ENCODE measurements at regions not wholly inside any gene's neighbourhood (a gene's known extent, or its start where the extent isn't known, plus 50 kb on each side); places are given as distances from the start of the nearest gene placed in this dataset.

- Mint-ChIP-seq H3K9me3 (no peaks in the 10 kb centered on the region), H3K36me3 (ENCODE audit: low read depth) (no peaks in the 10 kb centered on the region), H3K4me3 (no peak overlapping the region), H3K27me3 (no peaks in the 10 kb centered on the region), H3K4me1 (ENCODE audit: low read depth) (no peaks in the 10 kb centered on the region), H3K27ac (no peak overlapping the region)
- ChIA-PET CTCF (no interaction called here), POLR2A (no interaction called here)
- Histone ChIP-seq H3K9me3 (ENCODE audit: control insufficient read depth in 1 of 2, insufficient read depth in 1 of 2, low read length in 2 of 2) (no peaks in the 10 kb centered on the region), H3K4me1 (ENCODE audit: insufficient read depth, low read length) (no peaks in the 10 kb centered on the region), H3K36me3 (ENCODE audit: insufficient read depth, low read length) (no peaks in the 10 kb centered on the region), H3K27me3 (ENCODE audit: control insufficient read depth in 1 of 2, insufficient read depth in 2 of 2, low read length in 2 of 2) (no peaks in the 10 kb centered on the region), H3K27ac (ENCODE audit: low read depth in 1 of 2, low read length in 2 of 2) (no peak overlapping the region), H3K4me3 (ENCODE audit: low read length) (no peak overlapping the region)
- TF ChIP-seq CTCF (IDR thresholded peaks at IDR 0.05): no peak
- intact Hi-C loops (cut with DNase I, micrococcal nuclease): no loop called here
- DNase-seq (no peak), ATAC-seq (ENCODE audit: poor library complexity) (no peak)
Observed at GRCh38 chr5:33372721-33373472, 67.9 kb upstream of the TARS1 start.

GRCh38 chr5:33375900-33376299 lies 64.9 kb upstream of the TARS1 start:
- no peak overlapping the region for H3K27ac Mint-ChIP-seq
- no peaks in the 10 kb centered on the region for H3K27me3 Mint-ChIP-seq

GRCh38 chr5:33379757-33380156 lies 61.0 kb upstream of the TARS1 start:
- no peaks in the 10 kb centered on the region for H3K36me3 ChIP-seq (ENCODE audit: insufficient read depth, low read length)
- no peak overlapping the region for H3K4me3 ChIP-seq (ENCODE audit: low read length)
- no peak for ATAC-seq (ENCODE audit: poor library complexity)
- no peak overlapping the region for H3K27ac ChIP-seq (ENCODE audit: low read depth in 1 of 2, low read length in 2 of 2)
- TF ChIP-seq CTCF (IDR thresholded peaks at IDR 0.05): no peak
- peak in 2 of 14 experiments; percentile 2 to 8 for DNase-seq
- H3K27ac Mint-ChIP-seq: no peak overlapping the region
- H3K4me1 ChIP-seq (ENCODE audit: insufficient read depth, low read length): no peaks in the 10 kb centered on the region
- H3K9me3 ChIP-seq (ENCODE audit: control insufficient read depth in 1 of 2, insufficient read depth in 1 of 2, low read length in 2 of 2): no peaks in the 10 kb centered on the region
- no peak overlapping the region for H3K4me3 Mint-ChIP-seq
- H3K27me3 ChIP-seq (ENCODE audit: control insufficient read depth in 1 of 2, insufficient read depth in 2 of 2, low read length in 2 of 2): no peaks in the 10 kb centered on the region
- no peaks in the 10 kb centered on the region for H3K4me1 Mint-ChIP-seq (ENCODE audit: low read depth)
- ChIA-PET CTCF (no interaction called here), POLR2A (no interaction called here)
- intact Hi-C loops (cut with DNase I, micrococcal nuclease): no loop called here
- H3K27me3 Mint-ChIP-seq: peaks cover 10% of the 10 kb centered on the region
- no peaks in the 10 kb centered on the region for H3K36me3 Mint-ChIP-seq (ENCODE audit: low read depth)
- peaks cover 4% of the 10 kb centered on the region for H3K9me3 Mint-ChIP-seq

More at GRCh38 chr5:33375900-33376299, 64.9 kb upstream of the TARS1 start:
- ATAC-seq (ENCODE audit: poor library complexity) (no peak), DNase-seq (no peak)
- no peaks in the 10 kb centered on the region for H3K4me1 ChIP-seq (ENCODE audit: insufficient read depth, low read length)
- Mint-ChIP-seq H3K4me1 (ENCODE audit: low read depth) (no peaks in the 10 kb centered on the region), H3K36me3 (ENCODE audit: low read depth) (no peaks in the 10 kb centered on the region), H3K9me3 (no peaks in the 10 kb centered on the region), H3K4me3 (no peak overlapping the region)
- POLR2A ChIA-PET: no interaction called here
- H3K9me3 ChIP-seq (ENCODE audit: control insufficient read depth in 1 of 2, insufficient read depth in 1 of 2, low read length in 2 of 2): no peaks in the 10 kb centered on the region
- no peak overlapping the region for H3K27ac ChIP-seq (ENCODE audit: low read depth in 1 of 2, low read length in 2 of 2)
- TF ChIP-seq CTCF (IDR thresholded peaks at IDR 0.05): no peak
- no peak overlapping the region for H3K4me3 ChIP-seq (ENCODE audit: low read length)
- H3K36me3 ChIP-seq (ENCODE audit: insufficient read depth, low read length): no peaks in the 10 kb centered on the region
- CTCF ChIA-PET: no interaction called here
- no peaks in the 10 kb centered on the region for H3K27me3 ChIP-seq (ENCODE audit: control insufficient read depth in 1 of 2, insufficient read depth in 2 of 2, low read length in 2 of 2)
- intact Hi-C loops (cut with DNase I, micrococcal nuclease): no loop called here
